Smooth muscle cell (in vitro differentiated cells): ENCODE measurements at regions not wholly inside any gene's neighbourhood (a gene's known extent, or its start where the extent isn't known, plus 50 kb on each side); places are given as distances from the start of the nearest gene placed in this dataset.

Source experiments
- DNase-seq: peaks from one replicate; lab custom pipeline; 2025; ENCODE audit not compliant: unreplicated experiment; lab: John Stamatoyannopoulos, UW
- H2AFZ ChIP-seq: fragments of 200-600 bp; sonication (generic); 2 replicates; pipeline ENCODE4 v1.6.0; 2016; ENCODE audit warnings: antibody characterized with exemption, low read depth, mild to moderate bottlenecking
- H3F3A ChIP-seq: fragments of 200-600 bp; sonication (generic); 2 replicates; pipeline ENCODE4 v1.6.0; 2017; ENCODE audit warnings: antibody characterized with exemption, low read depth
- H3K27ac ChIP-seq: fragments of 200-600 bp; sonication (generic); 2 replicates; pipeline ENCODE4 v1.5.1; 2016; ENCODE audit warnings: low read depth, mild to moderate bottlenecking
- H3K27me3 ChIP-seq: fragments of 200-600 bp; sonication (generic); 2 replicates; pipeline ENCODE4 v1.6.1; 2016; ENCODE audit warnings: low read depth, mild to moderate bottlenecking
- H3K36me3 ChIP-seq: fragments of 200-600 bp; sonication (generic); 2 replicates; pipeline ENCODE4 v1.5.1; 2016; ENCODE audit warnings: low read depth
- H3K4me1 ChIP-seq: fragments of 200-600 bp; sonication (generic); 2 replicates; pipeline ENCODE4 v1.5.1; 2016; ENCODE audit warnings: low read depth
- H3K4me2 ChIP-seq: fragments of 200-600 bp; sonication (generic); 2 replicates; pipeline ENCODE4 v1.6.0; 2016; ENCODE audit warnings: mild to moderate bottlenecking
- H3K4me3 ChIP-seq: fragments of 200-600 bp; sonication (generic); 2 replicates; pipeline ENCODE4 v1.5.1; 2016; ENCODE audit warnings: mild to moderate bottlenecking
- H3K79me2 ChIP-seq: fragments of 200-600 bp; sonication (generic); 2 replicates; pipeline ENCODE4 v1.6.0; 2016; ENCODE audit warnings: low read depth, mild to moderate bottlenecking
- H3K9ac ChIP-seq: fragments of 200-600 bp; sonication (generic); 2 replicates; pipeline ENCODE4 v1.6.0; 2016; ENCODE audit warnings: low read depth
- H3K9me3 ChIP-seq: fragments of 200-600 bp; sonication (generic); replicated peaks from 2 replicates; pipeline ENCODE4 v1.5.1; 2016; ENCODE audit warnings: low read depth
- H4K20me1 ChIP-seq: fragments of 200-600 bp; sonication (generic); 2 replicates; pipeline ENCODE4 v1.6.0; 2016; ENCODE audit warnings: low read depth
- CTCF ChIP-seq: fragments of 200-600 bp; sonication (generic); IDR thresholded peaks from 2 replicates; pipeline ENCODE4 v1.5.1; 2017; ENCODE audit warnings: borderline replicate concordance, mild to moderate bottlenecking, antibody characterized with exemption; ENCODE audit not compliant: insufficient read depth, poor library complexity, severe bottlenecking
- WGBS: methylation state at CpG from one replicate; pipeline ENCODE4 v1.1.7; 2016; ENCODE audit warnings: low lambda C conversion rate; 5-methylcytosine and 5-hydroxymethylcytosine counted together

DNA sequence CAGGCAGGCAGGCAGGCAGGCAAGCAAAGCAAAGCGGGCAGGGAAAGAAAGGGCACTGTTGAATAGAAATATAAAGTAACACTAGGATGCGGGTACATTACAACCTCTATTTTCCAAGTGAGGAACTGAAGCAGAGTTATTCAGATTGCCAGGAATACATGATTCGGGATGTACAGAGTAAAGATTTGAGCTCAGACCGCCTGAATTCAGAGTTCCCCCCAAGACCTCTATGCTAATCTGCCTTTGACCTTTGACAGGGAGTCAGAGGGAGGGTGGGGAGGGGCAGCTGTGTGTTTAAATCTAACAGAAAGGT, 271.9 kb upstream of the SMIM31 start:
- Histone ChIP-seq H3K4me3 (no peak overlapping the region), H3K9ac (no peak overlapping the region), H2AFZ (no peak overlapping the region), H3K4me1 (no peaks in the 10 kb centered on the region), H3K79me2 (no peaks in the 10 kb centered on the region), H3K36me3 (no peaks in the 10 kb centered on the region), H3K27me3 (no peaks in the 10 kb centered on the region), H4K20me1 (no peaks in the 10 kb centered on the region), H3K27ac (no peak overlapping the region), H3K9me3 (no peaks in the 10 kb centered on the region), H3F3A (no peaks in the 10 kb centered on the region), H3K4me2 (no peak overlapping the region)
- TF ChIP-seq CTCF, result no peak
- WGBS, result 74% methylated on average over 4 of the region's 4 CpGs
- DNase-seq, result no peak

DNA sequence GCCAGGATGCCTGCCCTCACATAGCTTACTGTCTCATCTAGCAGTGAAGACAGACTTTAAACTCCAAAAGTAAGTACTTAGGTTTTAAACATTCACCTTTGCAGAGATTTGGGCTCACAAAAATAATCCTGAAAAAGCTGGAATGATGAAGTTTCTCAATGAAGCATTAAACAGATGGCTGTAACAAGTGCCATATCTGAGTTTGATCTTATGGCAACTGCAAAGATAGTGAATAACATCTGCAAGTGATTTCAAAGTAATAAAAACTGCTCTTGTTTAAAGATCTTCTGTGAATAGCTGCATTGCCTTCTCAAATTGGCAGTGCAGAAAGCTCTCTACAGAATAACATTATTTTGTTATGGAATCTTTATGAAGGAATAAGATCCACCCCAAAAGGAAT, 271.2 kb upstream of the SMIM31 start:
- no peaks in the 10 kb centered on the region for H3K9me3 ChIP-seq
- no peak overlapping the region for H3K9ac ChIP-seq
- no peaks in the 10 kb centered on the region for H3K79me2 ChIP-seq
- H2AFZ ChIP-seq, result no peak overlapping the region
- no peaks in the 10 kb centered on the region for H3K36me3 ChIP-seq
- no peaks in the 10 kb centered on the region for H3F3A ChIP-seq
- H3K27me3 ChIP-seq, result no peaks in the 10 kb centered on the region
- no peaks in the 10 kb centered on the region for H4K20me1 ChIP-seq
- no peak overlapping the region for H3K4me3 ChIP-seq
- no peak overlapping the region for H3K4me2 ChIP-seq
- no peak overlapping the region for H3K27ac ChIP-seq
- H3K4me1 ChIP-seq, result no peaks in the 10 kb centered on the region
- no peak for TF ChIP-seq CTCF
- DNase-seq, result no peak

GRCh38 chr4:164483711-164484110, 270.2 kb upstream of the SMIM31 start:
- Histone ChIP-seq H3K4me3 (no peak overlapping the region), H3F3A (no peaks in the 10 kb centered on the region), H3K4me1 (no peaks in the 10 kb centered on the region), H4K20me1 (no peaks in the 10 kb centered on the region), H3K27me3 (no peaks in the 10 kb centered on the region), H3K36me3 (no peaks in the 10 kb centered on the region), H3K4me2 (no peak overlapping the region), H2AFZ (no peak overlapping the region), H3K9ac (no peak overlapping the region), H3K27ac (no peak overlapping the region), H3K79me2 (no peaks in the 10 kb centered on the region), H3K9me3 (no peaks in the 10 kb centered on the region)
- DNase-seq, result no peak
- no peak for TF ChIP-seq CTCF
- WGBS, result 89% methylated on average over 5 of the region's 5 CpGs

DNA sequence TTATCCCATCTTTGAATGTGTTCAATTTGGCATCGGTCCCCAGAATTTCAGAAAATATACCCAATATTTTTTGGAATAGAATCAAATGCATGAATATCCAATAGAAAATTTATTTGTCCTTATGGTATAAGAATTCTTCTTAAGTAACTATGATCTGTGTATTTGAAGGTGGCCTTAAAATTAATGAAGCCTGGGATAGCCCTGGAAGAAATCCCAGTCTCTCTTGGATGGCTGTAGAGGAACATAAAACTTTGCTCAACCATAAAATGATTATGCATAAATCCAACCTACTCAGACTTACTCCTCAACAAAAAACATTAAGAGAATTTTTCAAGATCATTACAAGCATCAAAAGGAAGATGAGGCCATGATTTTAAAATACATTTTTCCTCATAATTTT, 269.4 kb upstream of the SMIM31 start:
- no peaks in the 10 kb centered on the region for H4K20me1 ChIP-seq
- 98% methylated on average over 1 of the region's 1 CpG for WGBS
- H3K4me1 ChIP-seq, result no peaks in the 10 kb centered on the region
- no peaks in the 10 kb centered on the region for H3K9me3 ChIP-seq
- no peak overlapping the region for H3K4me2 ChIP-seq
- no peak overlapping the region for H2AFZ ChIP-seq
- no peaks in the 10 kb centered on the region for H3F3A ChIP-seq
- no peaks in the 10 kb centered on the region for H3K27me3 ChIP-seq
- no peak for TF ChIP-seq CTCF
- H3K36me3 ChIP-seq, result no peaks in the 10 kb centered on the region
- no peak overlapping the region for H3K9ac ChIP-seq
- no peak overlapping the region for H3K4me3 ChIP-seq
- no peak overlapping the region for H3K27ac ChIP-seq
- H3K79me2 ChIP-seq, result no peaks in the 10 kb centered on the region
- no peak for DNase-seq
